NCI-H1092 (cell line): ENCODE measurements at regions not wholly inside any gene's neighbourhood (a gene's known extent, or its start where the extent isn't known, plus 50 kb on each side); places are given as distances from the start of the nearest gene placed in this dataset.

Experiments
- DNase-seq: peaks from one replicate; lab custom pipeline; 2025; lab: John Stamatoyannopoulos, UW

- no peak for DNase-seq
These were observed 64.6 kb upstream of the PIM1 start for GRCh38 chr6:37105148-37106050.

- no peak for DNase-seq
These were observed 63.9 kb upstream of the PIM1 start for GRCh38 chr6:37106051-37106363.

GRCh38 chr6:37106554-37106953 is 63.4 kb upstream of the PIM1 start:
- no peak for DNase-seq

DNA sequence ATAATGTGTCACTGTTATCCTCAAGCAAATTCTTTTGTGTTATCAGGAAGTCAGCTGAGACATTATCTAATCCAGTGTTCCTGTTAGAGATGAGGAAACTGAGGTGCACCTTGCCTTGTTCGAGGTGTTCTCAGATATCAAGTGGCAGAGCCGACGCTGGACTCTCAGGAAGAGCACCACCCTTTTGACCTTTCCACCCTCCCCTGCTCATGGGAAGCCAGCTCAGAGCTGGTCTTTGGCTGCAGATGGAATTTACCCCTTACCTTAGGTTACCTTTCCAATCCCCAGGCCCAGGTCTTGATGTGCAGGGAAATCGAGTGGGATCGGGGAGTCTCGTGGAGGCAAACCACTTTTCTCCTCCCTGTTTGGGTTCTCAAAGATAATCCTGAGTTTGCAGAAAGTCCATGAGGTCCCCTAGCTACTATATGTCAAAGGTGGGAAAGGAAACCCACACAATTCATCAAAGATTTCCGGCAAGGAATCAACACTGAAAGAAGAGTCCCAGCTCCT is 62.9 kb upstream of the PIM1 start:
- DNase-seq, result no peak

DNA sequence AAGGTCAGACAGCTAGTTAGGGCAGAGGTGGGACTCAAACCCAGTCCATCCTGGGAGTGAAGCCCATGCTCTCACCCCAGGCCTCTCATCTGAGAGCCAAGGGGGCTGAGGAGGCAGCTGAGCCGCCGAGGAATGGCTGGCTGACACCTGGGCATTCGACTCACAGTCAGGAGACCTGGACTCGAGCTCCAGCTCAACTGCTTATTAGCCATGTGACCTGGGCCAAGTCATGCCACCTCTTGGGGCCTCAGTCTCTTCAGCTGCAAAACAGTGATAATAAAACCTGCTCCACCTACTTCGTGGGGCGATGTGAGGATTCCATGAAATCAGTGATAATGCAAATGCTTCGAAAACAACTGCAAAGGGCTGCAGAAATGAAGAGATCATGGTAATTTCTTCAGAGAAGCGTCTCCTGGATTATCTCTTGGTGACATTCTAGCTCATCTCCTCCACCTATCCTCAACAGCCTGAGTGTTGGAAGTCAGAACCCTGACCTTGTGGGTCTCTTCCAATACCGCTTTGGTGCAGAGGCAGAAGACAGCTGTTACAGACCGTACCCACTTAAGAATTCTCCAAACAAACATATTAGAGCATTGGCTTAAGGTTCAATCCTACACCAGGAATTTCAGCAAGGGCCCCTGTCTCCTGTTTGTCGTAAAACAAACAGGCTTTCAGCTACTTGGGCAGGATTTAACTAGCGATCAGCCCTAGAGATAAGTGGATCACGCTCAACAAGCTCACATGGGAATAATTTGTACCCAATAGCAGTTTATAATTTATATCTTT is 60.0 kb upstream of the PIM1 start:
- no peak for DNase-seq

- DNase-seq, result no peak
These were observed 59.2 kb upstream of the PIM1 start for GRCh38 chr6:37110500-37111461.

GRCh38 chr6:37113976-37114375 is 56.0 kb upstream of the PIM1 start:
- DNase-seq, result no peak

DNA sequence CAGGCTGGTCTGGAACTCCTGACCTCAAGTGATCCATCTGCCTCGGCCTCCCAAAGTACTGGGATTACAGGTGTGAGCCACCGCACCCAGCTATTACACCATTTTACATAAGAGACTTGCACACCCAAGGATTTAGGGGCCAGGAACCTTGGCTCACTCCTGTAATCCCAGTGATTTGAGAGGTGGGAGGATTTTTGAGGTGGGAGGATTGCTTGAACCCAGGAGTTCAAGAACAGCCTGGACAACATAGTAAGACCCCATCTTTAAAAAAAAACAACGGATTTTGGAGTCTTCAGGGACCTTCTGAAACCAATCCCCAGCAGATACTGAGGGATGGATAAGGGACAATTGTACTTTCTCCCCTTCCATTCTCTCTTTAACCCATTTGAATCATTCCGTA is 55.3 kb upstream of the PIM1 start:
- no peak for DNase-seq

GRCh38 chr6:37115236-37115895 is 54.6 kb upstream of the PIM1 start:
- DNase-seq, result no peak

GRCh38 chr6:37116326-37116725 is 53.6 kb upstream of the PIM1 start:
- no peak for DNase-seq

DNA sequence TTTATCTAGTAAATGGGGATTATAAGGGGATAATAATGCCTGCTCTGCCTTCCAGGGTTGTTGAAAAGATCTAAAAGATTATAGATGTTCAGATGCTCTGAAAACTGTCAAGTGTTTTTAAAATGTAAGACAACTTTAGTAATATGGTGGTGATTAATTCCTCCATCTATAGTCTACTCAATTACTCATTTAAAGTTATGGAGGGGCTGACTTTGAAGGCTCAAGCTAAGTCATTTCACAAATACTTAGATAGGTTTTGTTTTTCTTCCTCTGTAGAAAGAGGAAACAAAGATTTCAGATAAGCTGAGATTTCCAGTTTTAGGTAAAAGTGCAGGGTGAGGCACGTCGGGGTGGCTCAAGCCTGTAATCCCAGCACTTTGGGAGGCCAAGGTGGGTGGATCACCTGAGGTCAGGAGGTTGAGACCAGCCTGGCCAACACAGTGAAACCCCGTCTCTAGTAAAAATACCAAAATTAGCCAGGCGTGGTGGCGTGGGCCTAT is 50.5 kb upstream of the PIM1 start:
- DNase-seq, result no peak
